ENCODE measurements at regions not wholly inside any gene's neighbourhood (a gene's known extent, or its start where the extent isn't known, plus 50 kb on each side); places are given as distances from the start of the nearest gene placed in this dataset.
"Not testable (repeated sequence)": the region's sequence is repeated elsewhere in the genome, so short reads cannot be mapped to it uniquely, and the experiment has no call there.

GRCh38 chr2:195094330-195094729 is 562.7 kb upstream of the SLC39A10 start:
- CTCF ChIA-PET: no interaction called here
- no peak for TF ChIP-seq ZNF132 (tag by site-specific recombination; IDR thresholded peaks at IDR 0.05; ENCODE audit: borderline replicate concordance)
- TF ChIP-seq ZNF239 (tag by site-specific recombination; IDR thresholded peaks at IDR 0.05): no peak
- TF ChIP-seq ZNF76 (tag by site-specific recombination; IDR thresholded peaks at IDR 0.05; ENCODE audit: borderline replicate concordance, low read depth): no peak
- no peak for TF ChIP-seq ZNF571 (tag by site-specific recombination; IDR thresholded peaks at IDR 0.05)
- TF ChIP-seq ZNF211 (tag by site-specific recombination; IDR thresholded peaks at IDR 0.05; ENCODE audit: low read depth): no peak
- TF ChIP-seq ZSCAN18 (tag by site-specific recombination; IDR thresholded peaks at IDR 0.05): no peak
- no peak for TF ChIP-seq ZNF639 (tag by site-specific recombination; IDR thresholded peaks at IDR 0.05)
- no peak for TF ChIP-seq ZSCAN4 (tag by site-specific recombination; IDR thresholded peaks at IDR 0.05)
- no peak for TF ChIP-seq ZBTB26 (tag by site-specific recombination; optimal IDR thresholded peaks at IDR 0.05)
- TF ChIP-seq ZNF501 (tag by site-specific recombination; IDR thresholded peaks at IDR 0.05): no peak
- TF ChIP-seq ZNF514 (tag by site-specific recombination; IDR thresholded peaks at IDR 0.05): no peak
- no peaks in the 10 kb centered on the region for H3K36me3 ChIP-seq (ENCODE audit: control insufficient read depth in 2 of 2, insufficient read depth in 1 of 2, low read length in 2 of 2)
- H3K9me3 ChIP-seq (ENCODE audit: control insufficient read depth, insufficient read depth, low read depth, low read length): no peaks in the 10 kb centered on the region
- no peaks in the 10 kb centered on the region for H3K4me1 ChIP-seq (ENCODE audit: control insufficient read depth, insufficient read depth, low read length)
- H3K27ac ChIP-seq (ENCODE audit: extremely low read depth, low read depth, low read length): no peak overlapping the region
- no peak overlapping the region for H3K4me3 ChIP-seq (ENCODE audit: low read depth, low read length)
- POLR2A ChIA-PET: no interaction called here

- H3K4me3 ChIP-seq (ENCODE audit: low read depth, low read length): no peak overlapping the region
- CTCF ChIA-PET: interaction anchor here (0.6 kb wide), 2 partner anchors 10 to 882 kb away, joined by 3 read pairs; no protein-coding TSS in a partner anchor
- H3K4me1 ChIP-seq (ENCODE audit: control insufficient read depth, insufficient read depth, low read length): no peaks in the 10 kb centered on the region
- H3K36me3 ChIP-seq (ENCODE audit: control insufficient read depth in 2 of 2, insufficient read depth in 1 of 2, low read length in 2 of 2): no peaks in the 10 kb centered on the region
- no peak for TF ChIP-seq ZNF529 (tag by site-specific recombination; IDR thresholded peaks at IDR 0.05; ENCODE audit: insufficient replicate concordance)
- POLR2A ChIA-PET: no interaction called here
- H3K9me3 ChIP-seq (ENCODE audit: control insufficient read depth, insufficient read depth, low read depth, low read length): no peaks in the 10 kb centered on the region
- H3K27ac ChIP-seq (ENCODE audit: extremely low read depth, low read depth, low read length): no peak overlapping the region
These were observed 564.7 kb upstream of the SLC39A10 start for GRCh38 chr2:195092341-195092740.

GRCh38 chr2:195072806-195073205 is 584.2 kb upstream of the SLC39A10 start:
- H3K27ac ChIP-seq (ENCODE audit: extremely low read depth, low read depth, low read length); H3K4me3 ChIP-seq (ENCODE audit: low read depth, low read length); H3K36me3 ChIP-seq (ENCODE audit: control insufficient read depth in 2 of 2, insufficient read depth in 1 of 2, low read length in 2 of 2); H3K9me3 ChIP-seq (ENCODE audit: control insufficient read depth, insufficient read depth, low read depth, low read length); CTCF ChIA-PET; H3K4me1 ChIP-seq (ENCODE audit: control insufficient read depth, insufficient read depth, low read length); POLR2A ChIA-PET: not testable (repeated sequence)

- H3K9me3 ChIP-seq (ENCODE audit: control insufficient read depth, insufficient read depth, low read depth, low read length): no peaks in the 10 kb centered on the region
- H3K4me1 ChIP-seq (ENCODE audit: control insufficient read depth, insufficient read depth, low read length): no peaks in the 10 kb centered on the region
- POLR2A ChIA-PET: no interaction called here
- CTCF ChIA-PET: no interaction called here
- no peak overlapping the region for H3K4me3 ChIP-seq (ENCODE audit: low read depth, low read length)
- no peak overlapping the region for H3K27ac ChIP-seq (ENCODE audit: extremely low read depth, low read depth, low read length)
- H3K36me3 ChIP-seq (ENCODE audit: control insufficient read depth in 2 of 2, insufficient read depth in 1 of 2, low read length in 2 of 2): no peaks in the 10 kb centered on the region
- no peak for TF ChIP-seq ZNF624 (tag by site-specific recombination; IDR thresholded peaks at IDR 0.05)
- TF ChIP-seq ZNF184 (tag by site-specific recombination; IDR thresholded peaks at IDR 0.05): no peak
- no peak for TF ChIP-seq ZSCAN23 (tag by site-specific recombination; IDR thresholded peaks at IDR 0.05)
- TF ChIP-seq ZNF394 (tag by site-specific recombination; IDR thresholded peaks at IDR 0.05; ENCODE audit: borderline replicate concordance): no peak
- no peak for TF ChIP-seq ZNF777 (tag by site-specific recombination; IDR thresholded peaks at IDR 0.05; ENCODE audit: borderline replicate concordance)
- no peak for TF ChIP-seq PRDM10 (tag by site-specific recombination; IDR thresholded peaks at IDR 0.05)
These were observed 600.0 kb upstream of the SLC39A10 start for GRCh38 chr2:195057001-195057400.
